Activated T-cell treated with anti-CD3 and anti-CD28 coated beads, Interleukin-2, amount 50 U/mL, for 72 hours (primary cell): ENCODE measurements at regions not wholly inside any gene's neighbourhood (a gene's known extent, or its start where the extent isn't known, plus 50 kb on each side); places are given as distances from the start of the nearest gene placed in this dataset.
"Not testable (repeated sequence)": the region's sequence is repeated elsewhere in the genome, so short reads cannot be mapped to it uniquely, and the experiment has no call there.

Source experiments
- ATAC-seq, 2 donors: fragments of 150-1000 bp; cut with Tn5 transposase; replicated peaks in 1 of 2; 2 replicates each; pipeline ENCODE4 v1.10.0; 2021; ENCODE audit warnings: moderate library complexity in 2 of 2, mild to moderate bottlenecking in 1 of 2
- DNase-seq, 2 donors: peaks; one replicate each; pipeline ENCODE4 v3.0.0; 2021 to 2022; ENCODE audit warnings: mixed read lengths in 1 of 2
- H3K27ac Mint-ChIP-seq: one replicate; pipeline ENCODE4 v1.8.0; 2022; ENCODE audit warnings: mild to moderate bottlenecking, moderate library complexity, mixed read lengths
- H3K27me3 Mint-ChIP-seq: one replicate; pipeline ENCODE4 v1.8.0; 2022; ENCODE audit warnings: low read depth, mixed read lengths
- H3K36me3 Mint-ChIP-seq, 2 donors: one replicate each; pipeline ENCODE4 v1.8.0; 2022; ENCODE audit warnings: mixed read lengths in 2 of 2, mild to moderate bottlenecking in 1 of 2; ENCODE audit not compliant: insufficient read depth in 2 of 2
- H3K4me1 Mint-ChIP-seq: one replicate; pipeline ENCODE4 v1.8.0; 2022; ENCODE audit warnings: low read depth, mixed read lengths
- H3K4me3 Mint-ChIP-seq, 2 donors: one replicate each; pipeline ENCODE4 v1.8.0; 2022; ENCODE audit warnings: mild to moderate bottlenecking in 2 of 2, mixed read lengths in 2 of 2, moderate library complexity in 2 of 2
- H3K9me3 Mint-ChIP-seq, 2 donors: one replicate each; pipeline ENCODE4 v1.8.0; 2022; ENCODE audit warnings: mixed read lengths in 2 of 2

- ATAC-seq, H3K36me3 Mint-ChIP-seq, H3K4me3 Mint-ChIP-seq, H3K4me1 Mint-ChIP-seq, DNase-seq, H3K9me3 Mint-ChIP-seq, H3K27me3 Mint-ChIP-seq, H3K27ac Mint-ChIP-seq: not testable (repeated sequence)
These were observed 198.2 kb upstream of the NPAP1 start for GRCh38 chr15:24477107-24478025.

- not testable (repeated sequence) for H3K27me3 Mint-ChIP-seq, H3K4me1 Mint-ChIP-seq, DNase-seq, H3K36me3 Mint-ChIP-seq, H3K27ac Mint-ChIP-seq, H3K9me3 Mint-ChIP-seq, H3K4me3 Mint-ChIP-seq, ATAC-seq
These were observed 189.5 kb upstream of the NPAP1 start for GRCh38 chr15:24485885-24486567.

- not testable (repeated sequence) for H3K36me3 Mint-ChIP-seq, H3K27ac Mint-ChIP-seq, ATAC-seq, DNase-seq, H3K4me3 Mint-ChIP-seq, H3K27me3 Mint-ChIP-seq, H3K4me1 Mint-ChIP-seq
- H3K9me3 Mint-ChIP-seq: peaks cover 9 to 12% of the 10 kb centered on the region in 2 donors
These were observed 187.2 kb upstream of the NPAP1 start for GRCh38 chr15:24488164-24488907.

- not testable (repeated sequence) for H3K9me3 Mint-ChIP-seq, H3K27me3 Mint-ChIP-seq, H3K27ac Mint-ChIP-seq, DNase-seq, H3K36me3 Mint-ChIP-seq, H3K4me3 Mint-ChIP-seq, H3K4me1 Mint-ChIP-seq, ATAC-seq
These were observed 170.4 kb upstream of the NPAP1 start for GRCh38 chr15:24505216-24505615.

GRCh38 chr15:24509714-24510113, 165.9 kb upstream of the NPAP1 start:
- not testable (repeated sequence) for H3K27me3 Mint-ChIP-seq, DNase-seq, ATAC-seq, H3K4me3 Mint-ChIP-seq, H3K4me1 Mint-ChIP-seq, H3K27ac Mint-ChIP-seq, H3K36me3 Mint-ChIP-seq
- peaks cover 5 to 11% of the 10 kb centered on the region in 2 donors for H3K9me3 Mint-ChIP-seq

- not testable (repeated sequence) for ATAC-seq
These were observed 164.0 kb upstream of the NPAP1 start for GRCh38 chr15:24511598-24511997.

GRCh38 chr15:24518772-24519171, 156.8 kb upstream of the NPAP1 start:
- not testable (repeated sequence) for H3K9me3 Mint-ChIP-seq, H3K36me3 Mint-ChIP-seq, H3K4me3 Mint-ChIP-seq, DNase-seq, H3K27ac Mint-ChIP-seq, H3K27me3 Mint-ChIP-seq, H3K4me1 Mint-ChIP-seq, ATAC-seq

More at GRCh38 chr15:24511598-24511997, 164.0 kb upstream of the NPAP1 start:
- not testable (repeated sequence) for DNase-seq, H3K27me3 Mint-ChIP-seq, H3K27ac Mint-ChIP-seq, H3K36me3 Mint-ChIP-seq, H3K4me1 Mint-ChIP-seq, H3K4me3 Mint-ChIP-seq
- peaks cover 5 to 11% of the 10 kb centered on the region in 2 donors for H3K9me3 Mint-ChIP-seq

- not testable (repeated sequence) for H3K27ac Mint-ChIP-seq, DNase-seq, H3K27me3 Mint-ChIP-seq, H3K36me3 Mint-ChIP-seq, H3K4me3 Mint-ChIP-seq, ATAC-seq, H3K4me1 Mint-ChIP-seq, H3K9me3 Mint-ChIP-seq
These were observed 144.3 kb upstream of the NPAP1 start for GRCh38 chr15:24531235-24531634.

- H3K9me3 Mint-ChIP-seq, H3K27ac Mint-ChIP-seq, H3K36me3 Mint-ChIP-seq, H3K27me3 Mint-ChIP-seq, ATAC-seq, H3K4me1 Mint-ChIP-seq, H3K4me3 Mint-ChIP-seq, DNase-seq: not testable (repeated sequence)
These were observed 141.5 kb upstream of the NPAP1 start for GRCh38 chr15:24534032-24534431.

- H3K27me3 Mint-ChIP-seq, H3K4me1 Mint-ChIP-seq, H3K9me3 Mint-ChIP-seq, H3K4me3 Mint-ChIP-seq, ATAC-seq, H3K36me3 Mint-ChIP-seq, DNase-seq, H3K27ac Mint-ChIP-seq: not testable (repeated sequence)
These were observed 118.3 kb upstream of the NPAP1 start for GRCh38 chr15:24557281-24557680.

- Mint-ChIP-seq H3K9me3 (peaks cover 5 to 8% of the 10 kb centered on the region in 2 donors), H3K27ac (no peak overlapping the region), H3K27me3 (no peaks in the 10 kb centered on the region), H3K4me3 (no peak overlapping the region), H3K36me3 (no peaks in the 10 kb centered on the region), H3K4me1 (no peaks in the 10 kb centered on the region)
- DNase-seq (no peak), ATAC-seq (no peak)
These were observed 67.9 kb upstream of the NPAP1 start for GRCh38 chr15:24607636-24608035.

- no peaks in the 10 kb centered on the region for H3K4me1 Mint-ChIP-seq
- peaks cover 14 to 16% of the 10 kb centered on the region in 2 donors for H3K9me3 Mint-ChIP-seq
- H3K27ac Mint-ChIP-seq: no peak overlapping the region
- H3K27me3 Mint-ChIP-seq: no peaks in the 10 kb centered on the region
- H3K36me3 Mint-ChIP-seq: peaks cover 0 to 1% of the 10 kb centered on the region in 2 donors
- no peak for ATAC-seq
- no peak for DNase-seq
- no peak overlapping the region for H3K4me3 Mint-ChIP-seq
These were observed 57.9 kb upstream of the NPAP1 start for GRCh38 chr15:24617646-24618045.

- H3K36me3 Mint-ChIP-seq: no peaks in the 10 kb centered on the region
- no peaks in the 10 kb centered on the region for H3K27me3 Mint-ChIP-seq
- H3K9me3 Mint-ChIP-seq: peaks cover 13 to 19% of the 10 kb centered on the region in 2 donors
- no peaks in the 10 kb centered on the region for H3K4me1 Mint-ChIP-seq
- no peak overlapping the region for H3K4me3 Mint-ChIP-seq
- H3K27ac Mint-ChIP-seq: no peak overlapping the region
- ATAC-seq (no peak), DNase-seq (no peak)
These were observed 53.9 kb upstream of the NPAP1 start for GRCh38 chr15:24621630-24622215.
